Suprapubic skin (tissue), 4 donors: ENCODE measurements at regions not wholly inside any gene's neighbourhood (a gene's known extent, or its start where the extent isn't known, plus 50 kb on each side); places are given as distances from the start of the nearest gene placed in this dataset.

ENCODE experiments used
- POLR2A ChIP-seq, 2 donors: fragments of 450-650 bp; IDR thresholded peaks; one replicate each; pipeline ENCODE4 v1.6.1; 2017; ENCODE audit warnings: antibody characterized with exemption in 2 of 2, mild to moderate bottlenecking in 2 of 2, moderate library complexity in 2 of 2
- POLR2AphosphoS5 ChIP-seq, 3 donors: sonication (generic); formaldehyde crosslinking; IDR thresholded peaks; one replicate each; pipeline ENCODE4 v1.6.1; 2017; ENCODE audit warnings: antibody characterized with exemption in 3 of 3
- TF ChIP-seq, protein P1 (sequence below), 2 donors: fragments of 200-600 bp in 1 of 2; fragments of 450-650 bp in 1 of 2; sonication (generic) in 1 of 2; IDR thresholded peaks; one replicate each; pipeline ENCODE4 v1.5.1; 2016 to 2019; ENCODE audit warnings: antibody characterized with exemption in 2 of 2, mild to moderate bottlenecking in 1 of 2, moderate library complexity in 1 of 2

DNA sequence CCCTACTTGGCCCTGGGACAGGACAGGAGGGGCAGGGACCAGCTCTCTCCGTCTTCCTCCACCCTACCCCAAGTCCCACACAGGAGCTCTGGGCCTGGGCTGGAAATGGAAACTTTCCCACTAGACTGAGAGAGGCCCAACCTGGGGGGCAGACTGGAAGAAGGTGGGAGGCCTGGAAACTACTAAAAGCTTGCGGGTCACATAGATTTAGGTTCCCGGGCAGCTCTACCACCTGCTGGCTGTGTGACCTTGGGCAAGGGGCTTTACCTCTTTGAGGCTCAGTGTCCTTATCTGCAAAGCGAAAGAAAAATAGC, 49.9 kb upstream of the CCDC174 start:
- TF ChIP-seq, protein P1, sequence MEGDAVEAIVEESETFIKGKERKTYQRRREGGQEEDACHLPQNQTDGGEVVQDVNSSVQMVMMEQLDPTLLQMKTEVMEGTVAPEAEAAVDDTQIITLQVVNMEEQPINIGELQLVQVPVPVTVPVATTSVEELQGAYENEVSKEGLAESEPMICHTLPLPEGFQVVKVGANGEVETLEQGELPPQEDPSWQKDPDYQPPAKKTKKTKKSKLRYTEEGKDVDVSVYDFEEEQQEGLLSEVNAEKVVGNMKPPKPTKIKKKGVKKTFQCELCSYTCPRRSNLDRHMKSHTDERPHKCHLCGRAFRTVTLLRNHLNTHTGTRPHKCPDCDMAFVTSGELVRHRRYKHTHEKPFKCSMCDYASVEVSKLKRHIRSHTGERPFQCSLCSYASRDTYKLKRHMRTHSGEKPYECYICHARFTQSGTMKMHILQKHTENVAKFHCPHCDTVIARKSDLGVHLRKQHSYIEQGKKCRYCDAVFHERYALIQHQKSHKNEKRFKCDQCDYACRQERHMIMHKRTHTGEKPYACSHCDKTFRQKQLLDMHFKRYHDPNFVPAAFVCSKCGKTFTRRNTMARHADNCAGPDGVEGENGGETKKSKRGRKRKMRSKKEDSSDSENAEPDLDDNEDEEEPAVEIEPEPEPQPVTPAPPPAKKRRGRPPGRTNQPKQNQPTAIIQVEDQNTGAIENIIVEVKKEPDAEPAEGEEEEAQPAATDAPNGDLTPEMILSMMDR (IDR thresholded peaks at IDR 0.05): no peak
- TF ChIP-seq POLR2A (IDR thresholded peaks at IDR 0.05) (no peak), POLR2AphosphoS5 (IDR thresholded peaks at IDR 0.05) (no peak)
